T47D (cell line): ENCODE measurements at regions not wholly inside any gene's neighbourhood (a gene's known extent, or its start where the extent isn't known, plus 50 kb on each side); places are given as distances from the start of the nearest gene placed in this dataset.

ENCODE experiments used
- DNase-seq, 2 experiments: peaks; one replicate each; pipeline versions ENCODE4 v3.0.0 to v3.0.0-alpha.2; 2011 to 2012; ENCODE audit warnings: low read depth in 1 of 2, low spot score in 1 of 2
- JUND ChIP-seq: IDR thresholded peaks from 2 replicates; pipeline ENCODE4 v1.6.1; 2012; ENCODE audit warnings: low read depth
- in situ Hi-C: cut with HindIII; loops from 2 replicates; pipeline ENCODE4 v1.10.0; 2016; ENCODE audit warnings: low sequenced_read_pairs, low pct_unique_long_range_greater_than_20kb

- in situ Hi-C loops = no loop called here
- no peak for TF ChIP-seq JUND
- DNase-seq = no peak
These were observed 71.5 kb upstream of the USP47 start for GRCh38 chr11:11770296-11770695.

GRCh38 chr11:11769782-11770181 is 72.0 kb upstream of the USP47 start:
- no peak for DNase-seq
- in situ Hi-C loops = no loop called here
- TF ChIP-seq JUND = no peak

GRCh38 chr11:11769362-11769761 is 72.4 kb upstream of the USP47 start:
- DNase-seq = no peak
- no peak for TF ChIP-seq JUND
- in situ Hi-C loops = no loop called here

GRCh38 chr11:11764423-11764803 is 77.4 kb upstream of the USP47 start:
- in situ Hi-C loops = no loop called here
- no peak for DNase-seq

GRCh38 chr11:11763796-11764422 is 77.9 kb upstream of the USP47 start:
- no peak for DNase-seq
- no peak for TF ChIP-seq JUND
- in situ Hi-C loops = no loop called here

More at GRCh38 chr11:11764423-11764803, 77.4 kb upstream of the USP47 start:
- no peak for TF ChIP-seq JUND

- in situ Hi-C loops = no loop called here
- no peak for TF ChIP-seq JUND
- no peak for DNase-seq
These were observed 80.9 kb upstream of the USP47 start for GRCh38 chr11:11760838-11761237.

- no peak for DNase-seq
- no peak for TF ChIP-seq JUND
- in situ Hi-C loops = no loop called here
These were observed 83.1 kb upstream of the USP47 start for GRCh38 chr11:11758603-11759196.

- in situ Hi-C loops = no loop called here
- TF ChIP-seq JUND = no peak
- DNase-seq = no peak
These were observed 83.9 kb upstream of the USP47 start for GRCh38 chr11:11757909-11758308.

GRCh38 chr11:11756718-11757117 is 85.1 kb upstream of the USP47 start:
- no peak for TF ChIP-seq JUND
- DNase-seq = no peak
- in situ Hi-C loops = no loop called here

GRCh38 chr11:11755871-11756270 is 85.9 kb upstream of the USP47 start:
- TF ChIP-seq JUND = no peak
- in situ Hi-C loops = no loop called here
- DNase-seq = no peak

- DNase-seq = no peak
- in situ Hi-C loops = no loop called here
- TF ChIP-seq JUND = no peak
These were observed 89.1 kb upstream of the USP47 start for GRCh38 chr11:11752679-11753078.

- TF ChIP-seq JUND = no peak
- in situ Hi-C loops = no loop called here
- no peak for DNase-seq
These were observed 91.5 kb upstream of the USP47 start for GRCh38 chr11:11750017-11750878.

- DNase-seq = no peak
- in situ Hi-C loops = no loop called here
- no peak for TF ChIP-seq JUND
These were observed 92.9 kb upstream of the USP47 start for GRCh38 chr11:11748706-11749365.
